ENCODE measurements at regions not wholly inside any gene's neighbourhood (a gene's known extent, or its start where the extent isn't known, plus 50 kb on each side); places are given as distances from the start of the nearest gene placed in this dataset.

DNA sequence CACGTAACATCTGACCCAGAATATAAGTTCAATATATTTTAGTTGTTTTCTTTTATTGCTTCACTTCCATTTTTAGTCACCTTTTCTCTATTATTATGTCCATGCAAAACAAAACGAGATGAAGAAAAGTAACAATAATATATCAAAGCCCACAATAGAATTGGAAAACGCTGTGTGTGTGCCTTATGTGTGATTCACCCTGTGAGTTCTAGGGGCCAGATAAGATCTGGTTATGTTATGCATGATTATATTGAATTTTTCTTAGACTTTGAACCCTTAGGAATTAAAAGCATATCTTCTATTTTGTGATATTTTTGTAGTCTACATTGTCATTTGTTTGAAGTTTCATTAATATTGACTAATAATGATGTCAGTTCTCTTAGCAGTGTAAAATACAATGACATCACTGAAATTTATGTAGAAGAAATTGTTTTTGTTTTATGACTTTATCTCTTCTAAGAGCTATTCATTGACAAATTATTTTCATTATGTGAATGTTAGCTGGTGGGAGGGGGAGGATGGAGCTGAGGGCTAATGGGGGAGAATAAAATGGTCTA lies 243.6 kb downstream of the TFAP2B start:
- H3K4me3 Mint-ChIP-seq = no peak overlapping the region
- TF ChIP-seq, protein P1, sequence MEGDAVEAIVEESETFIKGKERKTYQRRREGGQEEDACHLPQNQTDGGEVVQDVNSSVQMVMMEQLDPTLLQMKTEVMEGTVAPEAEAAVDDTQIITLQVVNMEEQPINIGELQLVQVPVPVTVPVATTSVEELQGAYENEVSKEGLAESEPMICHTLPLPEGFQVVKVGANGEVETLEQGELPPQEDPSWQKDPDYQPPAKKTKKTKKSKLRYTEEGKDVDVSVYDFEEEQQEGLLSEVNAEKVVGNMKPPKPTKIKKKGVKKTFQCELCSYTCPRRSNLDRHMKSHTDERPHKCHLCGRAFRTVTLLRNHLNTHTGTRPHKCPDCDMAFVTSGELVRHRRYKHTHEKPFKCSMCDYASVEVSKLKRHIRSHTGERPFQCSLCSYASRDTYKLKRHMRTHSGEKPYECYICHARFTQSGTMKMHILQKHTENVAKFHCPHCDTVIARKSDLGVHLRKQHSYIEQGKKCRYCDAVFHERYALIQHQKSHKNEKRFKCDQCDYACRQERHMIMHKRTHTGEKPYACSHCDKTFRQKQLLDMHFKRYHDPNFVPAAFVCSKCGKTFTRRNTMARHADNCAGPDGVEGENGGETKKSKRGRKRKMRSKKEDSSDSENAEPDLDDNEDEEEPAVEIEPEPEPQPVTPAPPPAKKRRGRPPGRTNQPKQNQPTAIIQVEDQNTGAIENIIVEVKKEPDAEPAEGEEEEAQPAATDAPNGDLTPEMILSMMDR (conservative IDR thresholded peaks at IDR 0.05) = no peak
- no peaks in the 10 kb centered on the region for H3K4me1 Mint-ChIP-seq (ENCODE audit: unreplicated experiment)
- no peaks in the 10 kb centered on the region for H3K9me3 Mint-ChIP-seq
- H3K27ac Mint-ChIP-seq = no peak overlapping the region
- H3K27me3 Mint-ChIP-seq = no peaks in the 10 kb centered on the region
- DNase-seq (ENCODE audit: extremely low spot score, unreplicated experiment) = no peak
- no peaks in the 10 kb centered on the region for H3K36me3 Mint-ChIP-seq

DNA sequence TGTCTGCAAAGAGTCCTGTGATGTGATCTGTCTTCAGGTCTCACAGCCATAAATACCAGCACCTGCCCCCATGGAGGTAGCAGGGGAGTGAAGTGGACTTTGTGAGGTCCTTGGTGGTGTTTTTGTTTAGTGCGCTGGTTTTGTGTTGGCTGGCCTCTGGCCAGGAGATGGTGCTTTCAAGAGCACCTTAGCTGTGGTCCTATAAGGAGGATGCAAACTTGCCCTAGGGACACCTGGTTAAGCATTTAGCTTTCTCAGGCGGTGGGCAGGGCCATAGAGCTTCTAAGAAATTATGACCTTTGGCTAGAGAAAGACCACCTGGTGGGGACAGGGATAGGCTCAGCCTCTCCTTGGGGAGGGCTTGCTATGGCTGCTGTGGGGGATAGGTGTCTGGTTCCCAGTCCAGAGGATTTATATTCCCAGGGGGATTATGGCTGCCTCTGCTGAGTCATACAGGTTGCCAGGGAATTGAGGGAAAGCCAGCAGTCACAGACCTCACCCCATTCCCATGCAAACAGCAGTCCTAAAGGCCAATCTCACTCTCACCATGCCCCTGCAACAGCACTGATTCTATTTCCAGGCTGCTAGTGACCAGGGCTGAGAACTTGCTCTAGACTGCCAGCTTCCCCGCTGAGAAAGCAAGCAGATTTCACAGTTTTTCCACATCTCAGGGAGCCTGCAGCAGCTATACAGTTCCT lies 259.3 kb downstream of the TFAP2B start:
- TF ChIP-seq, protein P1 (conservative IDR thresholded peaks at IDR 0.05) = no peak
- peaks cover 4% of the 10 kb centered on the region for H3K9me3 Mint-ChIP-seq
- peaks cover 5% of the 10 kb centered on the region for H3K36me3 Mint-ChIP-seq
- H3K27ac Mint-ChIP-seq = no peak overlapping the region
- H3K4me3 Mint-ChIP-seq = no peak overlapping the region
- no peaks in the 10 kb centered on the region for H3K27me3 Mint-ChIP-seq
- no peaks in the 10 kb centered on the region for H3K4me1 Mint-ChIP-seq (ENCODE audit: unreplicated experiment)
- DNase-seq (ENCODE audit: extremely low spot score, unreplicated experiment) = no peak

DNA sequence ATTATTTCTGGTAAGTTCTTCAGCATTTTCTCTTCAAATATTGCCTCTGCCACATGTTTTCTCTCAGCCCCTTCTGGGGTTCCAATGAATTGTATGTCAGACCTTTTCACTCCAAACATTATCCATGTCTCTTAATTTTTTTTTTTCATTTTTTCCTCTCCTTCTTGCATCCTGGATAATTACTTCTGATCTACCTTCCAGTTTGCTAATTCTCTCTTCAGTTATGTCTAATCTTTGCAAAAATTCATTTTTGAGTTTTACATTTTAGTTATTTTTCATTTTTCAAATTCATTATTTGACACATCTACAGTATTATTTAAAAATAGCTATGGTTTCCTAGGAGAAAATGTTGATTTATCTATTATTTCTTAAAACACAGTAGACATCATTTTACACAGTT lies 271.7 kb downstream of the TFAP2B start:
- H3K27me3 Mint-ChIP-seq = no peaks in the 10 kb centered on the region
- TF ChIP-seq, protein P1 (conservative IDR thresholded peaks at IDR 0.05) = no peak

DNA sequence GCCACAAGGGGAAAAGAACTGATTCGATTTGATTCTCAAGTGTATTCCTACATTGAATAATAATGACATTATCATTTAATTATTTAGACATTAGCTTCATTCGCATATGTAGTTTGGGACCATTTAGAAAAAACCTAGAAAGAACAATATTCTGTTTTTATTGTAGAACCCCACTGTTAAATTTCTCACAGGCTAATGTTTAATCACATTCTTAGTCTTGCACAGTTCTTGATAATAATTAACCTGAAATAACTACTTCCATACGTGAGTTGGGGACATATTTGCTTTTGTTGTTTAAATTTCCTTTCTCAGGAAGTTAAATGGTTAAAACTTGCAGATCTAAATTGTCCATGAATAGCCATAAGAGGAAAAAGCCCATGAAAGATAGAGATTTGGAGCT lies 275.2 kb downstream of the TFAP2B start:
- peaks cover 5% of the 10 kb centered on the region for H3K36me3 Mint-ChIP-seq

More for the DNA sequence above, 271.7 kb downstream of the TFAP2B start:
- no peak overlapping the region for H3K4me3 Mint-ChIP-seq
- no peak for DNase-seq (ENCODE audit: extremely low spot score, unreplicated experiment)
- H3K9me3 Mint-ChIP-seq = peaks cover 12% of the 10 kb centered on the region
- H3K36me3 Mint-ChIP-seq = peaks cover 5% of the 10 kb centered on the region
- H3K27ac Mint-ChIP-seq = no peak overlapping the region
- no peaks in the 10 kb centered on the region for H3K4me1 Mint-ChIP-seq (ENCODE audit: unreplicated experiment)

DNA sequence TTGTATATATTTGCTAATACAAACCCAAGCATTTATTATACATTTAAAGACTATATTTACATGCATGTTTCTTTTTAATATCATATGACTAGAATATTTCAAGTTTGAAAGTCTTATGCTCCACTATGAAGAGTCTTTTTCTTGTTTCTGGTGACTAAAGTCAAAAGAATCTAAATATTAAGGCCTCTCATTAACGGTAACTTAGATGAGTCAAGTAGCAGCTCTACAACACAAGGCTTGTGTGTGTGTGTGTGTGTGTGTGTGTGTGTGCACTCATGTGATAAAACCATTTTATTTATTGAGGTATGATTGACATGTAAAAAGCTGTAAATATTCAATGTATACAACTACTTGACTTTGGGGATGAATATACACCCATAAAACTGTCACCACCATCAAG lies 275.6 kb downstream of the TFAP2B start:
- TF ChIP-seq, protein P1 (conservative IDR thresholded peaks at IDR 0.05) = no peak

More for the DNA sequence above, 275.2 kb downstream of the TFAP2B start:
- peaks cover 12% of the 10 kb centered on the region for H3K9me3 Mint-ChIP-seq
- no peaks in the 10 kb centered on the region for H3K27me3 Mint-ChIP-seq
- no peak overlapping the region for H3K4me3 Mint-ChIP-seq
- peaks cover 4% of the 10 kb centered on the region for H3K4me1 Mint-ChIP-seq (ENCODE audit: unreplicated experiment)
- TF ChIP-seq, protein P1 (conservative IDR thresholded peaks at IDR 0.05) = no peak
- no peak for DNase-seq (ENCODE audit: extremely low spot score, unreplicated experiment)
- H3K27ac Mint-ChIP-seq = no peak overlapping the region

More for the DNA sequence above, 275.6 kb downstream of the TFAP2B start:
- Mint-ChIP-seq H3K4me1 (ENCODE audit: unreplicated experiment) (peaks cover 4% of the 10 kb centered on the region), H3K9me3 (peaks cover 12% of the 10 kb centered on the region), H3K4me3 (no peak overlapping the region), H3K27me3 (no peaks in the 10 kb centered on the region), H3K27ac (no peak overlapping the region), H3K36me3 (peaks cover 5% of the 10 kb centered on the region)
- DNase-seq (ENCODE audit: extremely low spot score, unreplicated experiment) = no peak
